GM18951 (cell line): ENCODE measurements at regions not wholly inside any gene's neighbourhood (a gene's known extent, or its start where the extent isn't known, plus 50 kb on each side); places are given as distances from the start of the nearest gene placed in this dataset.

Source experiments
- POLR2A ChIP-seq: IDR thresholded peaks from 4 replicates; pipeline ENCODE4 v1.6.1; 2011; ENCODE audit warnings: mild to moderate bottlenecking; ENCODE audit not compliant: insufficient read length, insufficient read depth; ENCODE audit errors: extremely low read depth
- in situ Hi-C: fragments of 300-500 bp; cut with MboI; formaldehyde crosslinking; loops from one replicate; pipeline ENCODE4 v1.12.0; 2022; ENCODE audit warnings: low sequenced_read_pairs, mixed read lengths, inconsistent platforms; ENCODE audit not compliant: unreplicated experiment

GRCh38 chr1:81446000-81446669, 354.6 kb upstream of the ADGRL2 start:
- in situ Hi-C loops, result no loop called here
- no peak for TF ChIP-seq POLR2A

GRCh38 chr1:81443288-81443687, 357.4 kb upstream of the ADGRL2 start:
- TF ChIP-seq POLR2A, result no peak
- in situ Hi-C loops, result no loop called here

GRCh38 chr1:81439046-81439823, 361.5 kb upstream of the ADGRL2 start:
- in situ Hi-C loops, result no loop called here
- TF ChIP-seq POLR2A, result no peak

- TF ChIP-seq POLR2A, result no peak
- in situ Hi-C loops, result no loop called here
Observed at GRCh38 chr1:81437649-81438048, 363.1 kb upstream of the ADGRL2 start.

- no peak for TF ChIP-seq POLR2A
- in situ Hi-C loops, result no loop called here
Observed at GRCh38 chr1:81437213-81437612, 363.5 kb upstream of the ADGRL2 start.

GRCh38 chr1:81435175-81435574, 365.6 kb upstream of the ADGRL2 start:
- in situ Hi-C loops, result no loop called here

GRCh38 chr1:81433676-81434075, 367.1 kb upstream of the ADGRL2 start:
- in situ Hi-C loops, result no loop called here
- TF ChIP-seq POLR2A, result no peak

More at GRCh38 chr1:81435175-81435574, 365.6 kb upstream of the ADGRL2 start:
- no peak for TF ChIP-seq POLR2A

GRCh38 chr1:81432654-81433109, 368.1 kb upstream of the ADGRL2 start:
- in situ Hi-C loops, result no loop called here
- TF ChIP-seq POLR2A, result no peak

- in situ Hi-C loops, result no loop called here
Observed at GRCh38 chr1:81432059-81432458, 368.7 kb upstream of the ADGRL2 start.

GRCh38 chr1:81431624-81432000, 369.1 kb upstream of the ADGRL2 start:
- no peak for TF ChIP-seq POLR2A
- in situ Hi-C loops, result no loop called here

More at GRCh38 chr1:81432059-81432458, 368.7 kb upstream of the ADGRL2 start:
- no peak for TF ChIP-seq POLR2A

GRCh38 chr1:81430955-81431623, 369.6 kb upstream of the ADGRL2 start:
- in situ Hi-C loops, result no loop called here
- no peak for TF ChIP-seq POLR2A

GRCh38 chr1:81430236-81430938, 370.3 kb upstream of the ADGRL2 start:
- in situ Hi-C loops, result no loop called here
- no peak for TF ChIP-seq POLR2A

- in situ Hi-C loops, result no loop called here
- no peak for TF ChIP-seq POLR2A
Observed at GRCh38 chr1:81428998-81429397, 371.7 kb upstream of the ADGRL2 start.

- in situ Hi-C loops, result no loop called here
- TF ChIP-seq POLR2A, result no peak
Observed at GRCh38 chr1:81424816-81425215, 375.9 kb upstream of the ADGRL2 start.
